PC-3 (cell line): ENCODE measurements at regions not wholly inside any gene's neighbourhood (a gene's known extent, or its start where the extent isn't known, plus 50 kb on each side); places are given as distances from the start of the nearest gene placed in this dataset.

Experiments
- EZH2 ChIP-seq: fragments of 300-600 bp; sonication (generic); IDR thresholded peaks from one replicate; pipeline ENCODE4 v1.6.1; 2017; ENCODE audit warnings: antibody characterized with exemption, mild to moderate bottlenecking, low read length; ENCODE audit not compliant: unreplicated experiment
- EZH2phosphoT487 ChIP-seq: fragments of 300-600 bp; sonication (generic); IDR thresholded peaks from 2 replicates; pipeline ENCODE4 v1.6.1; 2018; ENCODE audit warnings: mild to moderate bottlenecking, antibody characterized with exemption, low read length, borderline replicate concordance
- TF ChIP-seq, protein P1 (sequence below): fragments of 300-600 bp; sonication (generic); conservative IDR thresholded peaks from 2 replicates; pipeline ENCODE4 v1.5.1; 2017; ENCODE audit warnings: antibody characterized with exemption, low read depth, mild to moderate bottlenecking, low read length

GRCh38 chr6:168906391-168906790, 347.3 kb downstream of the THBS2 start:
- TF ChIP-seq, protein P1, sequence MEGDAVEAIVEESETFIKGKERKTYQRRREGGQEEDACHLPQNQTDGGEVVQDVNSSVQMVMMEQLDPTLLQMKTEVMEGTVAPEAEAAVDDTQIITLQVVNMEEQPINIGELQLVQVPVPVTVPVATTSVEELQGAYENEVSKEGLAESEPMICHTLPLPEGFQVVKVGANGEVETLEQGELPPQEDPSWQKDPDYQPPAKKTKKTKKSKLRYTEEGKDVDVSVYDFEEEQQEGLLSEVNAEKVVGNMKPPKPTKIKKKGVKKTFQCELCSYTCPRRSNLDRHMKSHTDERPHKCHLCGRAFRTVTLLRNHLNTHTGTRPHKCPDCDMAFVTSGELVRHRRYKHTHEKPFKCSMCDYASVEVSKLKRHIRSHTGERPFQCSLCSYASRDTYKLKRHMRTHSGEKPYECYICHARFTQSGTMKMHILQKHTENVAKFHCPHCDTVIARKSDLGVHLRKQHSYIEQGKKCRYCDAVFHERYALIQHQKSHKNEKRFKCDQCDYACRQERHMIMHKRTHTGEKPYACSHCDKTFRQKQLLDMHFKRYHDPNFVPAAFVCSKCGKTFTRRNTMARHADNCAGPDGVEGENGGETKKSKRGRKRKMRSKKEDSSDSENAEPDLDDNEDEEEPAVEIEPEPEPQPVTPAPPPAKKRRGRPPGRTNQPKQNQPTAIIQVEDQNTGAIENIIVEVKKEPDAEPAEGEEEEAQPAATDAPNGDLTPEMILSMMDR: no peak
- TF ChIP-seq EZH2phosphoT487: no peak
- no peak for TF ChIP-seq EZH2
